HFFc6 (cell line): ENCODE measurements at regions not wholly inside any gene's neighbourhood (a gene's known extent, or its start where the extent isn't known, plus 50 kb on each side); places are given as distances from the start of the nearest gene placed in this dataset.

ENCODE experiments used
- DNase-seq: peaks from one replicate; pipeline ENCODE4 v3.0.0-alpha.2; 2018
- H3K27ac Mint-ChIP-seq: 2 replicates; pipeline ENCODE4 v1.8.0; 2020; ENCODE audit warnings: mild to moderate bottlenecking, mixed read lengths
- H3K27me3 Mint-ChIP-seq: 2 replicates; pipeline ENCODE4 v1.8.0; 2021; ENCODE audit warnings: mild to moderate bottlenecking, moderate library complexity, mixed read lengths; ENCODE audit not compliant: insufficient read depth
- H3K36me3 Mint-ChIP-seq: 2 replicates; pipeline ENCODE4 v1.8.0; 2021; ENCODE audit warnings: low read depth, mixed read lengths
- H3K4me1 Mint-ChIP-seq: 2 replicates; pipeline ENCODE4 v1.8.0; 2020; ENCODE audit warnings: low read depth, mixed read lengths
- H3K4me3 Mint-ChIP-seq: 2 replicates; pipeline ENCODE4 v1.8.0; 2020; ENCODE audit warnings: mild to moderate bottlenecking, moderate library complexity, mixed read lengths
- H3K9me3 Mint-ChIP-seq: 2 replicates; pipeline ENCODE4 v1.8.0; 2020; ENCODE audit warnings: mild to moderate bottlenecking, mixed read lengths
- CTCF ChIP-seq: fragments of 200-600 bp; sonication (generic); IDR thresholded peaks from 2 replicates; pipeline ENCODE4 v1.5.0; 2021; ENCODE audit warnings: antibody characterized with exemption, mild to moderate bottlenecking

- H3K9me3 Mint-ChIP-seq = peaks cover 20% of the 10 kb centered on the region
- H3K4me3 Mint-ChIP-seq = no peak overlapping the region
- H3K27me3 Mint-ChIP-seq = no peaks in the 10 kb centered on the region
- peaks cover 7% of the 10 kb centered on the region; the same call in 1 of the 2 replicates for H3K36me3 Mint-ChIP-seq
- DNase-seq = no peak
- H3K4me1 Mint-ChIP-seq = peaks cover 5% of the 10 kb centered on the region; the same call in 1 of the 2 replicates
- no peak for TF ChIP-seq CTCF
- no peak overlapping the region for H3K27ac Mint-ChIP-seq
Observed at GRCh38 chr7:34382166-34382893, 275.7 kb upstream of the NPSR1 start.

GRCh38 chr7:34385384-34385783 lies 272.6 kb upstream of the NPSR1 start:
- H3K4me1 Mint-ChIP-seq = peaks cover 5% of the 10 kb centered on the region; the same call in 1 of the 2 replicates
- no peak overlapping the region for H3K4me3 Mint-ChIP-seq
- H3K36me3 Mint-ChIP-seq = peaks cover 7% of the 10 kb centered on the region; the same call in 1 of the 2 replicates
- H3K27me3 Mint-ChIP-seq = no peaks in the 10 kb centered on the region; the same call in none of the 2 replicates
- no peak for TF ChIP-seq CTCF
- H3K9me3 Mint-ChIP-seq = peaks cover 20% of the 10 kb centered on the region
- DNase-seq = no peak
- no peak overlapping the region for H3K27ac Mint-ChIP-seq

GRCh38 chr7:34389332-34390078 lies 268.5 kb upstream of the NPSR1 start:
- no peak for DNase-seq
- TF ChIP-seq CTCF = no peak
- no peak overlapping the region for H3K27ac Mint-ChIP-seq
- H3K4me3 Mint-ChIP-seq = no peak overlapping the region
- no peaks in the 10 kb centered on the region for H3K36me3 Mint-ChIP-seq
- peaks cover 2% of the 10 kb centered on the region for H3K27me3 Mint-ChIP-seq
- no peaks in the 10 kb centered on the region for H3K9me3 Mint-ChIP-seq
- peaks cover 5% of the 10 kb centered on the region; the same call in 1 of the 2 replicates for H3K4me1 Mint-ChIP-seq

GRCh38 chr7:34390103-34390502 lies 267.9 kb upstream of the NPSR1 start:
- TF ChIP-seq CTCF = no peak
- peaks cover 3% of the 10 kb centered on the region; the same call in 1 of the 2 replicates for H3K4me1 Mint-ChIP-seq
- DNase-seq = no peak
- no peaks in the 10 kb centered on the region for H3K36me3 Mint-ChIP-seq
- H3K27ac Mint-ChIP-seq = no peak overlapping the region
- peaks cover 4% of the 10 kb centered on the region for H3K27me3 Mint-ChIP-seq
- H3K4me3 Mint-ChIP-seq = no peak overlapping the region
- H3K9me3 Mint-ChIP-seq = no peaks in the 10 kb centered on the region

DNA sequence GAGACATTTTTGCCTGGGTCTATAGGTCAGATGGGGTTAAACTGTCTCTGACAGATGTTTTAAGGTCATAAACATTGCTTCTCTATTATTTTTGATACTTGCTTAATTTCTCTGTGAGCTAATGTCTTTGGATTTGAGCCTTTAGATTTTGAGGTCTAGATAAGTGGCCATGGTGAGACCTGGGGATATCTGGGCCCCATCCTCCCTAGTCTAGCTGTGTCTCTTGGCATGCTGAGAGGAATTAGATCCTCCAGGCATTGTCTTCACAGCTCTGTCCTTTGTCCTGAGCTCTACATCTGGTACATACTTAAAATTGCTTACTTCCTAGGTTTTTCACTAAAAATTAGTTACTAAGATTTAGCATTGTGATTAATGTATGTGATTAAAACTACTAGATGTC lies 265.0 kb upstream of the NPSR1 start:
- Mint-ChIP-seq H3K27me3 (peaks cover 4% of the 10 kb centered on the region), H3K4me1 (no peaks in the 10 kb centered on the region), H3K9me3 (no peaks in the 10 kb centered on the region), H3K27ac (no peak overlapping the region), H3K36me3 (no peaks in the 10 kb centered on the region), H3K4me3 (no peak overlapping the region)
- TF ChIP-seq CTCF = no peak
- no peak for DNase-seq
